Lung (tissue), 11 donors: ENCODE measurements at regions not wholly inside any gene's neighbourhood (a gene's known extent, or its start where the extent isn't known, plus 50 kb on each side); places are given as distances from the start of the nearest gene placed in this dataset.

Experiments used
- ATAC-seq: fragments of 200-7000 bp; cut with Tn5 transposase; one replicate; pipeline ENCODE4 v1.9.1; 2020; ENCODE audit warnings: moderate number of reproducible peaks; ENCODE audit not compliant: insufficient read depth, low FRiP score
- DNase-seq, 3 donors: peaks; one replicate each; pipeline ENCODE4 v3.0.0-alpha.2; 2013 to 2017
- H3K27ac ChIP-seq, 2 donors: one replicate each; pipeline ENCODE4 v1.5.1; 2013; ENCODE audit warnings: mild to moderate bottlenecking in 2 of 2, moderate library complexity in 2 of 2, control low read depth in 1 of 2, inconsistent platforms in 1 of 2, low read depth in 1 of 2, low read length in 1 of 2
- H3K27me3 ChIP-seq, 3 donors: one replicate each; pipeline ENCODE4 v1.5.1; 2013; ENCODE audit warnings: low read length in 2 of 3; ENCODE audit not compliant: control insufficient read depth in 3 of 3, insufficient read depth in 3 of 3
- H3K36me3 ChIP-seq, 4 donors: one replicate each; pipeline ENCODE4 v1.5.1; 2013; ENCODE audit warnings: low read length in 4 of 4, mild to moderate bottlenecking in 1 of 4, moderate library complexity in 1 of 4; ENCODE audit not compliant: control insufficient read depth in 4 of 4, insufficient read depth in 4 of 4
- H3K4me1 ChIP-seq, 5 donors: one replicate each; pipeline ENCODE4 v1.5.1; 2013; ENCODE audit warnings: low read length in 5 of 5, mild to moderate bottlenecking in 2 of 5, moderate library complexity in 1 of 5; ENCODE audit not compliant: control insufficient read depth in 5 of 5, insufficient read depth in 5 of 5
- H3K4me3 ChIP-seq: one replicate; pipeline ENCODE4 v1.5.1; 2013; ENCODE audit warnings: mild to moderate bottlenecking, control low read depth, moderate library complexity
- H3K9ac ChIP-seq, 2 donors: one replicate each; pipeline ENCODE4 v1.5.1; 2013; ENCODE audit warnings: low read length in 2 of 2, control low read depth in 1 of 2; ENCODE audit not compliant: insufficient read depth in 1 of 2
- H3K9me3 ChIP-seq, 4 donors: one replicate each; pipeline ENCODE4 v1.5.1; 2013; ENCODE audit warnings: low read length in 3 of 4, mild to moderate bottlenecking in 1 of 4, moderate library complexity in 1 of 4; ENCODE audit not compliant: control insufficient read depth in 4 of 4, insufficient read depth in 3 of 4
- CTCF ChIP-seq: IDR thresholded peaks from 2 replicates; pipeline ENCODE4 v1.5.1; 2012; ENCODE audit warnings: mild to moderate bottlenecking; ENCODE audit errors: control extremely low read depth, extremely low read depth
- WGBS, 2 donors: extraction: QIAGEN DNeasy Blood & Tissue Kit; methylation state at CpG; one replicate each; pipeline ENCODE4 v1.1.7; 2013; 5-methylcytosine and 5-hydroxymethylcytosine counted together
- donor health status: control.
- donor health status: control.
- donor health status: Bipolar disorder and iron deficiency.
- donor health status: healthy.
- donor health status: DM: yes; HTN: yes; CAD: no.

GRCh38 chr7:128161466-128162125 is 79.5 kb upstream of the LEP start:
- Histone ChIP-seq H3K9ac (no peak overlapping the region), H3K27me3 (peaks cover 0 to 32% (median 21%) of the 10 kb centered on the region in 3 donors), H3K36me3 (no peaks in the 10 kb centered on the region), H3K27ac (no peak overlapping the region), H3K4me1 (peaks cover 0 to 8% (median 0%) of the 10 kb centered on the region in 5 donors), H3K9me3 (peaks cover 0 to 10% (median 0%) of the 10 kb centered on the region in 4 donors), H3K4me3 (no peak overlapping the region)
- DNase-seq: no peak
- 91 to 92% methylated on average over 7 of the region's 7 CpGs for WGBS, 2 donors
- no peak for ATAC-seq
- no peak for TF ChIP-seq CTCF

DNA sequence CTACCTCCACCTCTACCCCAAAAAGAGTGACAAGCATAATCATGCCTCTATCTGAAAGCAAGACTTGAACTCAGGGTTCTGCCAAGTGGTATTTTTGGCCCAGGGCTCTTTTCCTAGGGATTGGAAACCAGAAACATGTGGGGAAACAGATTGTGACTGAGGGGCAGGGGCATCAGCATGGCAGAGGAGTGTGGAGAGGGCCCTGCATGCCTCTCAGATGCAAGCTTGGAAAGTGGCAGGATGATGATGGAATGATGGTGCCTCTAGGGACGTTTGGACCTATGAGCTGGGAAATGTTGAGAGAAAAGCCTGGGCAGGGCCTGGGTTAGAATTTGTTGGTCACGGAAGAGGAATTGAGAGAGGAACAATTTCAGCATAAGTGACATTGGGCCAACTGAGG is 78.4 kb upstream of the LEP start:
- Histone ChIP-seq H3K27ac (no peak overlapping the region), H3K36me3 (no peaks in the 10 kb centered on the region), H3K9ac (no peak overlapping the region), H3K4me3 (no peak overlapping the region), H3K27me3 (peaks cover 0 to 39% (median 25%) of the 10 kb centered on the region in 3 donors), H3K9me3 (peaks cover 0 to 10% (median 0%) of the 10 kb centered on the region in 4 donors), H3K4me1 (peaks cover 0 to 16% (median 4%) of the 10 kb centered on the region in 5 donors)
- WGBS, 2 donors: 81 to 85% methylated on average over 2 of the region's 2 CpGs
- DNase-seq (no peak), ATAC-seq (no peak)
- no peak for TF ChIP-seq CTCF

GRCh38 chr7:128163473-128163872 is 77.6 kb upstream of the LEP start:
- peaks cover 0 to 22% (median 4%) of the 10 kb centered on the region in 5 donors for H3K4me1 ChIP-seq
- DNase-seq (no peak), ATAC-seq (no peak)
- H3K4me3 ChIP-seq: no peak overlapping the region
- no peaks in the 10 kb centered on the region for H3K36me3 ChIP-seq
- peaks cover 0 to 10% (median 0%) of the 10 kb centered on the region in 4 donors for H3K9me3 ChIP-seq
- peaks cover 0 to 45% (median 32%) of the 10 kb centered on the region in 3 donors for H3K27me3 ChIP-seq
- WGBS, 2 donors: 96 to 100% methylated on average over 2 of the region's 2 CpGs
- no peak overlapping the region for H3K9ac ChIP-seq
- H3K27ac ChIP-seq: no peak overlapping the region
- TF ChIP-seq CTCF: no peak
